WTC11 (cell line): ENCODE measurements at regions not wholly inside any gene's neighbourhood (a gene's known extent, or its start where the extent isn't known, plus 50 kb on each side); places are given as distances from the start of the nearest gene placed in this dataset.
"Not testable (repeated sequence)": the region's sequence is repeated elsewhere in the genome, so short reads cannot be mapped to it uniquely, and the experiment has no call there.

ENCODE experiments used
- ATAC-seq: fragments of 200-7000 bp; cut with Tn5 transposase; 2 replicates; pipeline ENCODE4 v1.10.0; 2021; ENCODE audit warnings: mild to moderate bottlenecking, moderate library complexity
- CTCF ChIA-PET: fragments of 300-600 bp; sonication (Branson Sonifier 250); formaldehyde crosslinking; loops from one replicate; lab custom pipeline; 2021; ENCODE audit warnings: antibody characterized with exemption; lab: Charles Lee
- POLR2A ChIA-PET: fragments of 350-600 bp; sonication (Branson Sonifier 250); formaldehyde crosslinking; loops from one replicate; lab custom pipeline; 2021; ENCODE audit warnings: antibody characterized with exemption; lab: Charles Lee
- DNase-seq: peaks from one replicate; pipeline ENCODE4 v3.0.0; 2021; ENCODE audit warnings: low spot score
- H3K27ac Mint-ChIP-seq: 2 replicates; pipeline ENCODE4 v1.8.0; 2021; ENCODE audit warnings: mixed read lengths
- H3K27me3 Mint-ChIP-seq: 2 replicates; pipeline ENCODE4 v1.8.0; 2021; ENCODE audit warnings: low read depth, mild to moderate bottlenecking, moderate library complexity, mixed read lengths
- H3K36me3 Mint-ChIP-seq: 2 replicates; pipeline ENCODE4 v1.8.0; 2021; ENCODE audit warnings: mixed read lengths
- H3K4me1 Mint-ChIP-seq: 2 replicates; pipeline ENCODE4 v1.8.0; 2022; ENCODE audit warnings: mixed read lengths
- H3K4me3 Mint-ChIP-seq: 2 replicates; pipeline ENCODE4 v1.8.0; 2021; ENCODE audit warnings: mild to moderate bottlenecking, moderate library complexity, mixed read lengths
- H3K9me3 Mint-ChIP-seq: 2 replicates; pipeline ENCODE4 v1.8.0; 2021; ENCODE audit warnings: mixed read lengths
- ATF1 ChIP-seq: sonication (generic); formaldehyde crosslinking; IDR thresholded peaks from 2 replicates; pipeline ENCODE4 v1.8.1; 2023; ENCODE audit warnings: mild to moderate bottlenecking, moderate library complexity, missing genetic modification reagents
- CREM ChIP-seq: sonication (generic); formaldehyde crosslinking; IDR thresholded peaks from 2 replicates; pipeline ENCODE4 v1.8.1; 2022; ENCODE audit warnings: mild to moderate bottlenecking, missing genetic modification reagents, moderate library complexity
- E2F1 ChIP-seq: sonication (generic); formaldehyde crosslinking; IDR thresholded peaks from 2 replicates; pipeline ENCODE4 v1.8.0; 2022; ENCODE audit warnings: mild to moderate bottlenecking, missing genetic modification reagents
- E2F4 ChIP-seq: sonication (generic); formaldehyde crosslinking; IDR thresholded peaks from 2 replicates; pipeline ENCODE4 v1.8.1; 2022; ENCODE audit warnings: low read depth, mild to moderate bottlenecking, moderate library complexity, missing genetic modification reagents, borderline replicate concordance
- EMX1 ChIP-seq: fragments of 250-450 bp; sonication (Bioruptor Pico); IDR thresholded peaks from 2 replicates; pipeline ENCODE4 v1.8.0; 2021; ENCODE audit warnings: mild to moderate bottlenecking
- ETV6 ChIP-seq: sonication (generic); formaldehyde crosslinking; IDR thresholded peaks from 2 replicates; pipeline ENCODE4 v1.8.1; 2022; ENCODE audit warnings: mild to moderate bottlenecking, missing genetic modification reagents
- FOXJ3 ChIP-seq: sonication (generic); formaldehyde crosslinking; IDR thresholded peaks from 2 replicates; pipeline ENCODE4 v1.9.0; 2021; ENCODE audit warnings: missing genetic modification reagents, mild to moderate bottlenecking, borderline replicate concordance
- GABPB1 ChIP-seq: sonication (generic); formaldehyde crosslinking; IDR thresholded peaks from 2 replicates; pipeline ENCODE4 v1.8.1; 2023; ENCODE audit warnings: mild to moderate bottlenecking, missing genetic modification reagents
- IRF1 ChIP-seq: sonication (generic); formaldehyde crosslinking; IDR thresholded peaks from 2 replicates; pipeline ENCODE4 v1.8.0; 2023; ENCODE audit warnings: missing genetic modification reagents
- JAZF1 ChIP-seq: fragments of 250-450 bp; sonication (Bioruptor Pico); IDR thresholded peaks from 2 replicates; pipeline ENCODE4 v1.9.0; 2021; ENCODE audit warnings: moderate library complexity, mild to moderate bottlenecking, inconsistent platforms
- JUN ChIP-seq: sonication (generic); formaldehyde crosslinking; IDR thresholded peaks from 2 replicates; pipeline ENCODE4 v1.8.0; 2023; ENCODE audit warnings: mild to moderate bottlenecking, missing genetic modification reagents
- PRRX2 ChIP-seq: fragments of 250-450 bp; sonication (Bioruptor Pico); IDR thresholded peaks from 2 replicates; pipeline ENCODE4 v1.8.0; 2021; ENCODE audit warnings: mild to moderate bottlenecking
- RORB ChIP-seq: fragments of 250-450 bp; sonication (Bioruptor Pico); IDR thresholded peaks from 2 replicates; pipeline ENCODE4 v1.9.0; 2021; ENCODE audit warnings: mild to moderate bottlenecking
- TEAD1 ChIP-seq: sonication (generic); formaldehyde crosslinking; IDR thresholded peaks from 2 replicates; pipeline ENCODE4 v1.8.0; 2022; ENCODE audit warnings: mild to moderate bottlenecking, missing genetic modification reagents
- TP53 ChIP-seq: sonication (generic); formaldehyde crosslinking; IDR thresholded peaks from 2 replicates; pipeline ENCODE4 v1.8.1; 2023; ENCODE audit warnings: mild to moderate bottlenecking, missing genetic modification reagents
- ZMAT4 ChIP-seq: fragments of 250-450 bp; sonication (Bioruptor Pico); IDR thresholded peaks from 2 replicates; pipeline ENCODE4 v1.9.0; 2021; ENCODE audit warnings: mild to moderate bottlenecking
- ZNF263 ChIP-seq: sonication (generic); formaldehyde crosslinking; IDR thresholded peaks from 2 replicates; pipeline ENCODE4 v1.8.1; 2022; ENCODE audit warnings: low read depth, mild to moderate bottlenecking, moderate library complexity, missing genetic modification reagents
- ZNF281 ChIP-seq: sonication (generic); formaldehyde crosslinking; IDR thresholded peaks from 2 replicates; pipeline ENCODE4 v1.8.0; 2023; ENCODE audit warnings: mild to moderate bottlenecking, missing genetic modification reagents
- ZNF396 ChIP-seq: fragments of 250-450 bp; sonication (Bioruptor Pico); IDR thresholded peaks from 2 replicates; pipeline ENCODE4 v1.8.0; 2021; ENCODE audit warnings: mild to moderate bottlenecking, moderate library complexity, borderline replicate concordance
- TF ChIP-seq, protein P1 (sequence below): sonication (generic); formaldehyde crosslinking; IDR thresholded peaks from 2 replicates; pipeline ENCODE4 v1.8.1; 2022; ENCODE audit warnings: mild to moderate bottlenecking, missing genetic modification reagents, moderate library complexity, borderline replicate concordance

- Mint-ChIP-seq H3K4me3 (no peak overlapping the region), H3K9me3 (peaks cover 9% of the 10 kb centered on the region), H3K36me3 (no peaks in the 10 kb centered on the region; the same call in 1 of the 2 replicates), H3K27ac (no peak overlapping the region), H3K27me3 (no peaks in the 10 kb centered on the region), H3K4me1 (no peaks in the 10 kb centered on the region)
- ChIA-PET POLR2A (no interaction called here), CTCF (interaction anchor here (0.9 kb wide), 1 partner anchor 10 kb away, joined by 4 read pairs; no protein-coding TSS in a partner anchor)
- TF ChIP-seq IRF1 (CRISPR knock-in tag) (no peak), ZMAT4 (CRISPR knock-in tag) (no peak), E2F1 (CRISPR knock-in tag) (no peak), ETV6 (CRISPR knock-in tag) (no peak), ZNF263 (no peak), TP53 (CRISPR knock-in tag) (no peak), TEAD1 (no peak), FOXJ3 (CRISPR knock-in tag) (no peak), E2F4 (CRISPR knock-in tag) (no peak), EMX1 (CRISPR knock-in tag) (no peak), JUN (no peak), JAZF1 (CRISPR knock-in tag) (no peak), GABPB1 (CRISPR knock-in tag) (no peak), RORB (CRISPR knock-in tag) (no peak), ZNF396 (CRISPR knock-in tag) (no peak), ATF1 (CRISPR knock-in tag) (no peak), PRRX2 (CRISPR knock-in tag) (no peak), ZNF281 (CRISPR knock-in tag) (no peak), CREM (no peak)
- TF ChIP-seq, protein P1, sequence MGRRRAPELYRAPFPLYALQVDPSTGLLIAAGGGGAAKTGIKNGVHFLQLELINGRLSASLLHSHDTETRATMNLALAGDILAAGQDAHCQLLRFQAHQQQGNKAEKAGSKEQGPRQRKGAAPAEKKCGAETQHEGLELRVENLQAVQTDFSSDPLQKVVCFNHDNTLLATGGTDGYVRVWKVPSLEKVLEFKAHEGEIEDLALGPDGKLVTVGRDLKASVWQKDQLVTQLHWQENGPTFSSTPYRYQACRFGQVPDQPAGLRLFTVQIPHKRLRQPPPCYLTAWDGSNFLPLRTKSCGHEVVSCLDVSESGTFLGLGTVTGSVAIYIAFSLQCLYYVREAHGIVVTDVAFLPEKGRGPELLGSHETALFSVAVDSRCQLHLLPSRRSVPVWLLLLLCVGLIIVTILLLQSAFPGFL: no peak
- DNase-seq (no peak), ATAC-seq (no peak)
Measured at GRCh38 chr10:30742471-30742870, 112.9 kb upstream of the LYZL2 start.

GRCh38 chr10:30740774-30741173 lies 111.2 kb upstream of the LYZL2 start:
- H3K27me3 Mint-ChIP-seq, DNase-seq, CTCF ChIA-PET, H3K4me3 Mint-ChIP-seq, H3K9me3 Mint-ChIP-seq, ATAC-seq, POLR2A ChIA-PET, H3K36me3 Mint-ChIP-seq, H3K27ac Mint-ChIP-seq, H3K4me1 Mint-ChIP-seq: not testable (repeated sequence)
